Erythroblast (primary cell): ENCODE measurements at regions not wholly inside any gene's neighbourhood (a gene's known extent, or its start where the extent isn't known, plus 50 kb on each side); places are given as distances from the start of the nearest gene placed in this dataset.

Experiments
- GATA1 ChIP-seq: IDR thresholded peaks from 2 replicates; pipeline ENCODE4 v1.6.1; 2011; ENCODE audit warnings: low read depth, mild to moderate bottlenecking, control low read depth, low read length, moderate library complexity
- POLR2A ChIP-seq: IDR thresholded peaks from 2 replicates; pipeline ENCODE4 v1.6.1; 2011; ENCODE audit warnings: mild to moderate bottlenecking, low read length

GRCh38 chr2:100765481-100765880 is 54.5 kb upstream of the NPAS2 start:
- TF ChIP-seq POLR2A, result no peak
- no peak for TF ChIP-seq GATA1
